IMR-90 (cell line): ENCODE measurements at regions not wholly inside any gene's neighbourhood (a gene's known extent, or its start where the extent isn't known, plus 50 kb on each side); places are given as distances from the start of the nearest gene placed in this dataset.
A peak's percentile ranks its signal among the peaks of the same experiment; 100 is the strongest.

ENCODE experiments used
- ATAC-seq: fragments of 200-7000 bp; cut with Tn5 transposase; 2 replicates; pipeline ENCODE4 v1.9.1; 2020; ENCODE audit warnings: low read depth, mild to moderate bottlenecking, moderate library complexity
- BruUV-seq: library from RNA; stranded (reverse); fragments of 400-500 nt; replicated peaks from 2 replicates; lab custom pipeline; 2021; lab: Mats Ljungman, UMichigan
- CTCF ChIA-PET: fragments of 300-600 bp; formaldehyde crosslinking; extraction: SDS; loops from one replicate; lab custom pipeline; 2021; ENCODE audit warnings: antibody characterized with exemption; lab: Yijun Ruan, JAX
- POLR2A ChIA-PET: fragments of 300-600 bp; sonication (Branson Sonifier 250); formaldehyde crosslinking; loops from one replicate; lab custom pipeline; 2022; ENCODE audit warnings: antibody characterized with exemption; ENCODE audit not compliant: unreplicated experiment; lab: Charles Lee
- DNase-seq: peaks from one replicate; pipeline ENCODE4 v3.0.0; 2013
- H2AFZ ChIP-seq: replicated peaks from 2 replicates; pipeline ENCODE3; 2013; ENCODE audit warnings: low read length, mild to moderate bottlenecking; ENCODE audit not compliant: poor library complexity
- H2AK5ac ChIP-seq: 2 replicates; pipeline ENCODE4 v1.6.1; 2013; ENCODE audit warnings: low read depth, low read length, inconsistent platforms
- H2AK9ac ChIP-seq: replicated peaks from 2 replicates; pipeline ENCODE3; 2013; ENCODE audit warnings: mild to moderate bottlenecking, low read depth, low read length, moderate library complexity; ENCODE audit not compliant: poor library complexity
- H2BK120ac ChIP-seq: 2 replicates; pipeline ENCODE4 v1.6.1; 2013; ENCODE audit warnings: low read depth, low read length, inconsistent platforms
- H2BK15ac ChIP-seq: 3 replicates; pipeline ENCODE4 v1.6.1; 2013; ENCODE audit warnings: low read depth, low read length, inconsistent platforms
- H2BK20ac ChIP-seq: 2 replicates; pipeline ENCODE4 v1.6.1; 2013; ENCODE audit warnings: low read depth, mild to moderate bottlenecking, inconsistent platforms, low read length, moderate library complexity
- H2BK5ac ChIP-seq: 2 replicates; pipeline ENCODE4 v1.6.1; 2013; ENCODE audit warnings: mild to moderate bottlenecking, low read depth, low read length, inconsistent platforms; ENCODE audit not compliant: poor library complexity, severe bottlenecking
- H3K14ac ChIP-seq: replicated peaks from 2 replicates; pipeline ENCODE4 v1.6.1; 2013; ENCODE audit warnings: low read depth, low read length, inconsistent platforms
- H3K18ac ChIP-seq: 2 replicates; pipeline ENCODE4 v1.6.1; 2013; ENCODE audit warnings: low read depth, low read length, control low read depth
- H3K23ac ChIP-seq: 2 replicates; pipeline ENCODE4 v1.6.1; 2013; ENCODE audit warnings: low read depth, low read length, inconsistent platforms
- H3K27ac ChIP-seq: 2 replicates; pipeline ENCODE4 v1.5.1; 2013; ENCODE audit warnings: mild to moderate bottlenecking, control low read depth, low read length; ENCODE audit not compliant: insufficient read depth
- H3K27me3 ChIP-seq: 2 replicates; pipeline ENCODE4 v1.6.1; 2013; ENCODE audit warnings: low read length; ENCODE audit not compliant: control insufficient read depth, insufficient read depth
- H3K36me3 ChIP-seq: 2 replicates; pipeline ENCODE4 v1.6.1; 2013; ENCODE audit warnings: low read length, mixed read lengths; ENCODE audit not compliant: control insufficient read depth, insufficient read depth
- H3K4ac ChIP-seq: 2 replicates; pipeline ENCODE4 v1.6.1; 2013; ENCODE audit warnings: low read depth, low read length, inconsistent platforms
- H3K4me1 ChIP-seq: 2 replicates; pipeline ENCODE4 v1.6.1; 2013; ENCODE audit warnings: low read length, mixed read lengths; ENCODE audit not compliant: control insufficient read depth, insufficient read depth
- H3K4me2 ChIP-seq: 2 replicates; pipeline ENCODE4 v1.6.1; 2013; ENCODE audit warnings: low read depth, mild to moderate bottlenecking, control low read depth, low read length, moderate library complexity
- H3K4me3 ChIP-seq: 2 replicates; pipeline ENCODE4 v1.5.1; 2013; ENCODE audit warnings: low read depth, mild to moderate bottlenecking, control low read depth, low read length, moderate library complexity; ENCODE audit not compliant: insufficient read depth
- H3K56ac ChIP-seq: 2 replicates; pipeline ENCODE4 v1.6.1; 2013; ENCODE audit warnings: low read length, inconsistent platforms; ENCODE audit not compliant: insufficient read depth; ENCODE audit errors: extremely low read depth
- H3K79me1 ChIP-seq, 2 experiments: 2 replicates each; pipeline ENCODE4 v1.6.1; 2013; ENCODE audit warnings: low read length in 2 of 2, inconsistent platforms in 1 of 2, low read depth in 1 of 2
- H3K9ac ChIP-seq: 2 replicates; pipeline ENCODE4 v1.6.1; 2013; ENCODE audit warnings: low read depth, low read length, control low read depth
- H3K9me1 ChIP-seq: 2 replicates; pipeline ENCODE4 v1.6.1; 2013; ENCODE audit warnings: low read length, inconsistent platforms; ENCODE audit not compliant: insufficient read depth
- H3K9me3 ChIP-seq: 2 replicates; pipeline ENCODE4 v1.6.1; 2013; ENCODE audit warnings: low read length; ENCODE audit not compliant: control insufficient read depth, insufficient read depth
- H4K20me1 ChIP-seq: 2 replicates; pipeline ENCODE4 v1.6.1; 2013; ENCODE audit warnings: low read length, inconsistent platforms; ENCODE audit not compliant: insufficient read depth
- H4K5ac ChIP-seq: 2 replicates; pipeline ENCODE4 v1.6.1; 2013; ENCODE audit warnings: mild to moderate bottlenecking, low read depth, low read length, control low read depth
- H4K8ac ChIP-seq, 2 experiments: 2 replicates each; pipeline ENCODE4 v1.6.1; 2013; ENCODE audit warnings: low read depth in 2 of 2, low read length in 2 of 2, control low read depth in 1 of 2, inconsistent platforms in 1 of 2
- H4K91ac ChIP-seq: 2 replicates; pipeline ENCODE4 v1.6.1; 2013; ENCODE audit warnings: low read depth, low read length, inconsistent platforms; ENCODE audit not compliant: insufficient read depth
- BHLHE40 ChIP-seq: fragments of 150-350 bp; IDR thresholded peaks from 2 replicates; pipeline ENCODE4 v1.6.1; 2016; ENCODE audit warnings: mild to moderate bottlenecking, low read depth, low read length
- CEBPB ChIP-seq: IDR thresholded peaks from 2 replicates; pipeline ENCODE4 v1.6.1; 2012; ENCODE audit warnings: low read depth, low read length, improper control_type of control experiment
- FOS ChIP-seq: fragments of 150-350 bp; IDR thresholded peaks from 2 replicates; pipeline ENCODE4 v1.6.1; 2016; ENCODE audit warnings: low read depth, low read length
- MAFK ChIP-seq: IDR thresholded peaks from 2 replicates; pipeline ENCODE4 v1.6.1; 2012; ENCODE audit warnings: low read depth, low read length, improper control_type of control experiment
- NFE2L2 ChIP-seq: fragments of 150-350 bp; IDR thresholded peaks from 2 replicates; pipeline ENCODE4 v1.6.1; 2016; ENCODE audit warnings: low read depth, mild to moderate bottlenecking, low read length
- POLR2A ChIP-seq: IDR thresholded peaks from 2 replicates; pipeline ENCODE4 v1.6.1; 2012; ENCODE audit warnings: mild to moderate bottlenecking, low read depth, low read length
- RAD21 ChIP-seq: IDR thresholded peaks from 2 replicates; pipeline ENCODE4 v1.6.1; 2012; ENCODE audit warnings: low read length, improper control_type of control experiment
- RCOR1 ChIP-seq: IDR thresholded peaks from 2 replicates; pipeline ENCODE4 v1.6.1; 2012; ENCODE audit warnings: mild to moderate bottlenecking, low read length, improper control_type of control experiment; ENCODE audit not compliant: insufficient replicate concordance
- WGBS, 2 experiments: methylation state at CpG; one replicate each; pipeline versions ENCODE4 v1.1.5 to v1.1.7; 2013; ENCODE audit warnings: missing lambda C conversion rate in 2 of 2; ENCODE audit not compliant: insufficient read length in 1 of 2; ENCODE audit errors: extremely low coverage in 2 of 2; 5-methylcytosine and 5-hydroxymethylcytosine counted together
- dilution Hi-C: fragments of 300-500 bp; cut with HindIII; formaldehyde crosslinking; loops from one replicate; pipeline ENCODE4 v1.14.3; 2018; ENCODE audit warnings: low sequenced_read_pairs; ENCODE audit not compliant: unreplicated experiment
- in situ Hi-C: fragments of 300-500 bp; cut with MboI; formaldehyde crosslinking; loops from 3 replicates; pipeline ENCODE4 v1.14.3; 2019; ENCODE audit warnings: low sequenced_read_pairs, inconsistent platforms, mixed read lengths
- intact Hi-C: fragments of 100-400 bp; cut with micrococcal nuclease; formaldehyde crosslinking; loops from 2 replicates; pipeline ENCODE4 v1.10.0; 2022
- TF ChIP-seq, protein P1 (sequence below): fragments of 150-350 bp; IDR thresholded peaks from 2 replicates; pipeline ENCODE4 v1.6.1; 2017; ENCODE audit warnings: mild to moderate bottlenecking, antibody characterized with exemption, low read length, low read depth

- peak overlapping the region; percentile 29 for H3K14ac ChIP-seq
- in situ Hi-C loops: no loop called here
- H3K4me1 ChIP-seq: no peaks in the 10 kb centered on the region
- peak overlapping the region; percentile 42 for H2BK120ac ChIP-seq
- dilution Hi-C loops: no loop called here
- H3K4me2 ChIP-seq: no peak overlapping the region
- H2AK9ac ChIP-seq: no peak overlapping the region
- no peak overlapping the region for H2AK5ac ChIP-seq
- peak overlapping the region; percentile 75 for H2AFZ ChIP-seq
- ChIA-PET CTCF (no interaction called here), POLR2A (no interaction called here)
- no peak overlapping the region for H3K56ac ChIP-seq
- no peaks in the 10 kb centered on the region for H3K79me1 ChIP-seq
- no peak overlapping the region for H3K27ac ChIP-seq
- H3K9me1 ChIP-seq: no peaks in the 10 kb centered on the region
- H3K4ac ChIP-seq: peak overlapping the region; percentile 26; the same call in 1 of the 2 replicates
- H3K27me3 ChIP-seq: no peaks in the 10 kb centered on the region
- H3K9me3 ChIP-seq: no peaks in the 10 kb centered on the region
- no TSS peak for BruUV-seq
- DNase-seq: no peak
- peak overlapping the region; percentile 47; the same call in 1 of the 3 replicates for H2BK15ac ChIP-seq
- peak overlapping the region in 1 of 2 experiments; percentile 62; a peak in 1 of 4 replicates for H4K8ac ChIP-seq
- H4K5ac ChIP-seq: no peak overlapping the region
- no peak overlapping the region for H4K91ac ChIP-seq
- WGBS, 2 experiments: no CpG with 5 or more reads among the region's 2 CpGs
- no peaks in the 10 kb centered on the region for H3K36me3 ChIP-seq
- H4K20me1 ChIP-seq: no peaks in the 10 kb centered on the region
- no peak overlapping the region for H3K9ac ChIP-seq
- peak overlapping the region; percentile 36 for H2BK20ac ChIP-seq
- intact Hi-C loops: no loop called here
- no peak overlapping the region for H2BK5ac ChIP-seq
- ATAC-seq: no peak; the same call in 1 of the 2 replicates
- no peak overlapping the region for H3K23ac ChIP-seq
- peak overlapping the region; percentile 28; the same call in 1 of the 2 replicates for H3K18ac ChIP-seq
- no peak overlapping the region for H3K4me3 ChIP-seq
- TF ChIP-seq CEBPB (no peak), POLR2A (no peak), BHLHE40 (no peak), RAD21 (no peak), RCOR1 (no peak), MAFK (no peak), FOS (no peak), NFE2L2 (no peak)
- TF ChIP-seq, protein P1, sequence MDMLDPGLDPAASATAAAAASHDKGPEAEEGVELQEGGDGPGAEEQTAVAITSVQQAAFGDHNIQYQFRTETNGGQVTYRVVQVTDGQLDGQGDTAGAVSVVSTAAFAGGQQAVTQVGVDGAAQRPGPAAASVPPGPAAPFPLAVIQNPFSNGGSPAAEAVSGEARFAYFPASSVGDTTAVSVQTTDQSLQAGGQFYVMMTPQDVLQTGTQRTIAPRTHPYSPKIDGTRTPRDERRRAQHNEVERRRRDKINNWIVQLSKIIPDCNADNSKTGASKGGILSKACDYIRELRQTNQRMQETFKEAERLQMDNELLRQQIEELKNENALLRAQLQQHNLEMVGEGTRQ: no peak
Observed at GRCh38 chr6:140609956-140610355, 1235.5 kb upstream of the CITED2 start.
